ENCODE measurements at regions not wholly inside any gene's neighbourhood (a gene's known extent, or its start where the extent isn't known, plus 50 kb on each side); places are given as distances from the start of the nearest gene placed in this dataset.

- TF ChIP-seq, protein P1, sequence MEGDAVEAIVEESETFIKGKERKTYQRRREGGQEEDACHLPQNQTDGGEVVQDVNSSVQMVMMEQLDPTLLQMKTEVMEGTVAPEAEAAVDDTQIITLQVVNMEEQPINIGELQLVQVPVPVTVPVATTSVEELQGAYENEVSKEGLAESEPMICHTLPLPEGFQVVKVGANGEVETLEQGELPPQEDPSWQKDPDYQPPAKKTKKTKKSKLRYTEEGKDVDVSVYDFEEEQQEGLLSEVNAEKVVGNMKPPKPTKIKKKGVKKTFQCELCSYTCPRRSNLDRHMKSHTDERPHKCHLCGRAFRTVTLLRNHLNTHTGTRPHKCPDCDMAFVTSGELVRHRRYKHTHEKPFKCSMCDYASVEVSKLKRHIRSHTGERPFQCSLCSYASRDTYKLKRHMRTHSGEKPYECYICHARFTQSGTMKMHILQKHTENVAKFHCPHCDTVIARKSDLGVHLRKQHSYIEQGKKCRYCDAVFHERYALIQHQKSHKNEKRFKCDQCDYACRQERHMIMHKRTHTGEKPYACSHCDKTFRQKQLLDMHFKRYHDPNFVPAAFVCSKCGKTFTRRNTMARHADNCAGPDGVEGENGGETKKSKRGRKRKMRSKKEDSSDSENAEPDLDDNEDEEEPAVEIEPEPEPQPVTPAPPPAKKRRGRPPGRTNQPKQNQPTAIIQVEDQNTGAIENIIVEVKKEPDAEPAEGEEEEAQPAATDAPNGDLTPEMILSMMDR (IDR thresholded peaks at IDR 0.05): no peak
- no peak for TF ChIP-seq POLR2A (IDR thresholded peaks at IDR 0.05)
Observed at GRCh38 chr13:54912367-54912766, 1883.8 kb downstream of the OLFM4 start.

Data from heart left ventricle (tissue), 13 donors.